Astrocyte of the spinal cord (primary cell): ENCODE measurements at regions not wholly inside any gene's neighbourhood (a gene's known extent, or its start where the extent isn't known, plus 50 kb on each side); places are given as distances from the start of the nearest gene placed in this dataset.

Experiments used
- DNase-seq: peaks from one replicate; pipeline ENCODE4 v3.0.0; 2011; ENCODE audit warnings: low read depth, low spot score
- H3K4me3 ChIP-seq: 2 replicates; pipeline ENCODE4 v1.5.1; 2011; ENCODE audit warnings: low read depth, mild to moderate bottlenecking, low read length, moderate library complexity
- CTCF ChIP-seq: IDR thresholded peaks from 2 replicates; pipeline ENCODE4 v1.5.1; 2012; ENCODE audit warnings: low read depth, mild to moderate bottlenecking, low read length, inconsistent platforms
- in situ Hi-C: cut with HindIII; loops from 2 replicates; pipeline ENCODE4 v1.10.0; 2017; ENCODE audit warnings: low sequenced_read_pairs

GRCh38 chr2:7539077-7539476, 621.9 kb downstream of the RNF144A start:
- no peak overlapping the region for H3K4me3 ChIP-seq
- in situ Hi-C loops: no loop called here
- DNase-seq: no peak
- TF ChIP-seq CTCF: no peak

GRCh38 chr2:7539760-7540159, 622.5 kb downstream of the RNF144A start:
- TF ChIP-seq CTCF: no peak
- in situ Hi-C loops: no loop called here
- H3K4me3 ChIP-seq: no peak overlapping the region
- DNase-seq: peak; percentile 94

GRCh38 chr2:7552825-7553570, 635.8 kb downstream of the RNF144A start:
- DNase-seq: no peak
- H3K4me3 ChIP-seq: no peak overlapping the region
- in situ Hi-C loops: no loop called here
- TF ChIP-seq CTCF: no peak

- H3K4me3 ChIP-seq: no peak overlapping the region
- in situ Hi-C loops: no loop called here
- no peak for TF ChIP-seq CTCF
- no peak for DNase-seq
These were observed 638.0 kb downstream of the RNF144A start for GRCh38 chr2:7555260-7555659.

- in situ Hi-C loops: no loop called here
- TF ChIP-seq CTCF: no peak
- no peak overlapping the region for H3K4me3 ChIP-seq
- DNase-seq: no peak
These were observed 640.2 kb downstream of the RNF144A start for GRCh38 chr2:7557376-7557775.

- in situ Hi-C loops: no loop called here
- no peak for TF ChIP-seq CTCF
- no peak for DNase-seq
- no peak overlapping the region for H3K4me3 ChIP-seq
These were observed 642.6 kb downstream of the RNF144A start for GRCh38 chr2:7559791-7560190.
